ENCODE measurements at regions not wholly inside any gene's neighbourhood (a gene's known extent, or its start where the extent isn't known, plus 50 kb on each side); places are given as distances from the start of the nearest gene placed in this dataset.

- no peak for DNase-seq
Measured at GRCh38 chr14:54094765-54095164, 138.1 kb upstream of the BMP4 start.

GRCh38 chr14:54098536-54098935, 141.9 kb upstream of the BMP4 start:
- no peak for DNase-seq

GRCh38 chr14:54102051-54102456, 145.4 kb upstream of the BMP4 start:
- DNase-seq: no peak

GRCh38 chr14:54102530-54102929, 145.9 kb upstream of the BMP4 start:
- no peak for DNase-seq

- no peak for DNase-seq
Measured at GRCh38 chr14:54104601-54105145, 148.0 kb upstream of the BMP4 start.

GRCh38 chr14:54105406-54105805, 148.8 kb upstream of the BMP4 start:
- DNase-seq: no peak

- no peak for DNase-seq
Measured at GRCh38 chr14:54105898-54106297, 149.3 kb upstream of the BMP4 start.

- no peak for DNase-seq
Measured at GRCh38 chr14:54106661-54107377, 150.2 kb upstream of the BMP4 start.

GRCh38 chr14:54108481-54109471, 152.2 kb upstream of the BMP4 start:
- no peak for DNase-seq

GRCh38 chr14:54109521-54110120, 153.0 kb upstream of the BMP4 start:
- DNase-seq: no peak

- no peak for DNase-seq
Measured at GRCh38 chr14:54114941-54115340, 158.3 kb upstream of the BMP4 start.

- DNase-seq: no peak
Measured at GRCh38 chr14:54116198-54116885, 159.7 kb upstream of the BMP4 start.

GRCh38 chr14:54116972-54117371, 160.3 kb upstream of the BMP4 start:
- no peak for DNase-seq

GRCh38 chr14:54117396-54117795, 160.8 kb upstream of the BMP4 start:
- DNase-seq: no peak

GRCh38 chr14:54117924-54118323, 161.3 kb upstream of the BMP4 start:
- DNase-seq: no peak

GRCh38 chr14:54120260-54120659, 163.6 kb upstream of the BMP4 start:
- no peak for DNase-seq

- no peak for DNase-seq
Measured at GRCh38 chr14:54121466-54122027, 164.9 kb upstream of the BMP4 start.

GRCh38 chr14:54123841-54124240, 167.2 kb upstream of the BMP4 start:
- no peak for DNase-seq

GRCh38 chr14:54125109-54125508, 168.5 kb upstream of the BMP4 start:
- DNase-seq: no peak

GRCh38 chr14:54126947-54127346, 170.3 kb upstream of the BMP4 start:
- no peak for DNase-seq

GRCh38 chr14:54127526-54127925, 170.9 kb upstream of the BMP4 start:
- DNase-seq: no peak
